Liver (tissue), 8 donors: ENCODE measurements at regions not wholly inside any gene's neighbourhood (a gene's known extent, or its start where the extent isn't known, plus 50 kb on each side); places are given as distances from the start of the nearest gene placed in this dataset.

ENCODE experiments used
- DNase-seq: peaks from one replicate; pipeline ENCODE4 v3.0.0-alpha.2; 2017; ENCODE audit warnings: low spot score
- H3K27ac ChIP-seq, 2 donors: one replicate each; pipeline ENCODE4 v1.7.0; 2013; ENCODE audit warnings: inconsistent platforms in 2 of 2, low read length in 2 of 2, control low read depth in 1 of 2, low read depth in 1 of 2, mild to moderate bottlenecking in 1 of 2
- H3K27me3 ChIP-seq, 4 donors: one replicate each; pipeline versions ENCODE4 v1.6.1 to v1.7.0; 2013; ENCODE audit warnings: low read length in 3 of 4, inconsistent platforms in 1 of 4, mild to moderate bottlenecking in 1 of 4, moderate library complexity in 1 of 4; ENCODE audit not compliant: control insufficient read depth in 4 of 4, insufficient read depth in 4 of 4
- H3K36me3 ChIP-seq, 4 donors: one replicate each; pipeline versions ENCODE4 v1.6.1 to v1.7.0; 2013; ENCODE audit warnings: low read length in 3 of 4, mild to moderate bottlenecking in 3 of 4, low read depth in 1 of 4, moderate library complexity in 1 of 4; ENCODE audit not compliant: control insufficient read depth in 4 of 4, insufficient read depth in 3 of 4
- H3K4me1 ChIP-seq, 4 donors: one replicate each; pipeline versions ENCODE4 v1.6.1 to v1.7.0; 2013; ENCODE audit warnings: low read length in 3 of 4, mild to moderate bottlenecking in 3 of 4, moderate library complexity in 1 of 4; ENCODE audit not compliant: control insufficient read depth in 4 of 4, insufficient read depth in 4 of 4
- H3K4me3 ChIP-seq, 3 donors: one replicate each; pipeline versions ENCODE4 v1.6.1 to v1.7.0; 2013; ENCODE audit warnings: low read length in 3 of 3, control low read depth in 1 of 3, low read depth in 1 of 3, mild to moderate bottlenecking in 1 of 3
- H3K9ac ChIP-seq, 2 donors: one replicate each; pipeline ENCODE4 v1.7.0; 2013; ENCODE audit warnings: low read length in 2 of 2, mild to moderate bottlenecking in 2 of 2, moderate library complexity in 2 of 2, control low read depth in 1 of 2, low read depth in 1 of 2
- H3K9me3 ChIP-seq, 4 donors: one replicate each; pipeline versions ENCODE4 v1.6.1 to v1.7.0; 2013; ENCODE audit warnings: low read length in 3 of 4; ENCODE audit not compliant: control insufficient read depth in 4 of 4
- ATF3 ChIP-seq: IDR thresholded peaks from 2 replicates; pipeline ENCODE4 v1.6.1; 2016; ENCODE audit warnings: antibody characterized with exemption
- CTCF ChIP-seq: fragments of 150-350 bp; IDR thresholded peaks from 2 replicates; pipeline ENCODE4 v1.5.1; 2017; ENCODE audit warnings: improper control_type of control experiment, low read depth, low read length; ENCODE audit not compliant: missing input control
- EGR1 ChIP-seq, 2 donors: IDR thresholded peaks; 2 replicates each; pipeline ENCODE4 v1.6.1; 2016 to 2018; ENCODE audit warnings: antibody characterized with exemption in 2 of 2, low read depth in 2 of 2
- FOXA1 ChIP-seq: IDR thresholded peaks from 2 replicates; pipeline ENCODE4 v1.6.1; 2016; ENCODE audit warnings: antibody characterized with exemption
- FOXA2 ChIP-seq: IDR thresholded peaks from 2 replicates; pipeline ENCODE4 v1.6.1; 2016; ENCODE audit warnings: antibody characterized with exemption
- GABPA ChIP-seq, 2 donors: IDR thresholded peaks in 1 of 2; conservative IDR thresholded peaks in 1 of 2; 2 replicates each; pipeline ENCODE4 v1.6.1; 2016; ENCODE audit warnings: antibody characterized with exemption in 2 of 2, mild to moderate bottlenecking in 1 of 2, moderate library complexity in 1 of 2
- JUND ChIP-seq, 2 donors: IDR thresholded peaks; 2 replicates each; pipeline ENCODE4 v1.6.1; 2016; ENCODE audit warnings: antibody characterized with exemption in 2 of 2
- MAX ChIP-seq: IDR thresholded peaks from 2 replicates; pipeline ENCODE4 v1.6.1; 2016; ENCODE audit warnings: antibody characterized with exemption
- NR2F2 ChIP-seq: IDR thresholded peaks from 2 replicates; pipeline ENCODE4 v1.6.1; 2016; ENCODE audit warnings: antibody characterized with exemption
- RAD21 ChIP-seq, 2 donors: IDR thresholded peaks; 2 replicates each; pipeline ENCODE4 v1.6.1; 2016; ENCODE audit warnings: antibody characterized with exemption in 2 of 2, mild to moderate bottlenecking in 2 of 2
- REST ChIP-seq: IDR thresholded peaks from 2 replicates; pipeline ENCODE4 v1.6.1; 2016; ENCODE audit warnings: antibody characterized with exemption, mild to moderate bottlenecking
- RXRA ChIP-seq, 2 donors: IDR thresholded peaks; 2 replicates each; pipeline ENCODE4 v1.6.1; 2017 to 2018; ENCODE audit warnings: antibody characterized with exemption in 2 of 2, mild to moderate bottlenecking in 1 of 2
- SP1 ChIP-seq: IDR thresholded peaks from 2 replicates; pipeline ENCODE4 v1.6.1; 2018; ENCODE audit warnings: antibody characterized with exemption, mild to moderate bottlenecking
- TAF1 ChIP-seq: conservative IDR thresholded peaks from 2 replicates; pipeline ENCODE4 v1.6.1; 2016; ENCODE audit warnings: antibody characterized with exemption, mild to moderate bottlenecking
- YY1 ChIP-seq: IDR thresholded peaks from 2 replicates; pipeline ENCODE4 v1.6.1; 2016; ENCODE audit warnings: antibody characterized with exemption, mild to moderate bottlenecking
- ZBTB33 ChIP-seq: IDR thresholded peaks from 2 replicates; pipeline ENCODE4 v1.6.1; 2016; ENCODE audit warnings: antibody characterized with exemption
- WGBS: extraction: QIAGEN DNeasy Blood & Tissue Kit; methylation state at CpG from one replicate; pipeline ENCODE4 v1.1.7; 2013; 5-methylcytosine and 5-hydroxymethylcytosine counted together
- donor health status: healthy.
- donor health status: healthy.
- donor health status: healthy.
- donor health status: healthy.
- donor health status: healthy.

- TF ChIP-seq REST = no peak
- no peak for TF ChIP-seq FOXA2
- no peak for TF ChIP-seq NR2F2
- TF ChIP-seq ZBTB33 = no peak
- TF ChIP-seq JUND (IDR thresholded peaks at IDR 0.05) = no peak
- no peak for TF ChIP-seq EGR1 (IDR thresholded peaks at IDR 0.05; ENCODE audit: low read depth in 2 of 2)
- no peak for TF ChIP-seq TAF1
- no peak for TF ChIP-seq RAD21 (IDR thresholded peaks at IDR 0.05)
- TF ChIP-seq GABPA (IDR thresholded peaks at IDR 0.05 in 1 of 2, conservative IDR thresholded peaks at IDR 0.05 in 1 of 2) = no peak
- TF ChIP-seq ATF3 = no peak
- TF ChIP-seq MAX = no peak
- TF ChIP-seq RXRA (IDR thresholded peaks at IDR 0.05) = no peak
- no peak for TF ChIP-seq SP1
- no peak for TF ChIP-seq CTCF
- TF ChIP-seq YY1 = no peak
- no peak for TF ChIP-seq FOXA1
- Histone ChIP-seq H3K9me3 (no peaks in the 10 kb centered on the region), H3K9ac (no peak overlapping the region), H3K36me3 (no peaks in the 10 kb centered on the region), H3K27ac (no peak overlapping the region), H3K4me1 (no peaks in the 10 kb centered on the region), H3K4me3 (no peak overlapping the region), H3K27me3 (peaks cover 0 to 5% (median 0%) of the 10 kb centered on the region in 4 donors)
- WGBS = 80% methylated on average over 3 of the region's 3 CpGs
- DNase-seq = no peak
Observed at GRCh38 chr1:220997791-220998190, 118.5 kb downstream of the HLX start.
